ENCODE measurements at regions not wholly inside any gene's neighbourhood (a gene's known extent, or its start where the extent isn't known, plus 50 kb on each side); places are given as distances from the start of the nearest gene placed in this dataset.

- no peak for TF ChIP-seq TCF7L2 (IDR thresholded peaks at IDR 0.05; ENCODE audit: low read depth, low read length)
- Histone ChIP-seq H3K27ac (ENCODE audit: low read length) (no peak overlapping the region), H3K4me1 (ENCODE audit: control insufficient read depth, insufficient read depth, low read length) (no peaks in the 10 kb centered on the region), H3K36me3 (ENCODE audit: control insufficient read depth, insufficient read depth, low read length) (no peaks in the 10 kb centered on the region), H3K9me3 (ENCODE audit: control insufficient read depth, insufficient read depth, low read depth, low read length) (no peaks in the 10 kb centered on the region), H3K4me3 (ENCODE audit: low read depth in 2 of 2, low read length in 2 of 2) (no peak overlapping the region), H3K27me3 (ENCODE audit: control insufficient read depth, insufficient read depth, low read length) (no peaks in the 10 kb centered on the region)
- ATAC-seq (no peak), DNase-seq (ENCODE audit: low read depth, low spot score) (no peak)
- in situ Hi-C loops (cut with HindIII; ENCODE audit: low pct_unique_long_range_greater_than_20kb, low sequenced_read_pairs): no loop called here
- ChIA-PET CTCF (no interaction called here), POLR2A (no interaction called here)
- intact Hi-C loops (cut with micrococcal nuclease; ENCODE audit: unreplicated experiment): no loop called here
- BruUV-seq (replicated peaks): no TSS peak
Observed at GRCh38 chr4:116066711-116067245, 953.4 kb upstream of the NDST4 start.

DNA sequence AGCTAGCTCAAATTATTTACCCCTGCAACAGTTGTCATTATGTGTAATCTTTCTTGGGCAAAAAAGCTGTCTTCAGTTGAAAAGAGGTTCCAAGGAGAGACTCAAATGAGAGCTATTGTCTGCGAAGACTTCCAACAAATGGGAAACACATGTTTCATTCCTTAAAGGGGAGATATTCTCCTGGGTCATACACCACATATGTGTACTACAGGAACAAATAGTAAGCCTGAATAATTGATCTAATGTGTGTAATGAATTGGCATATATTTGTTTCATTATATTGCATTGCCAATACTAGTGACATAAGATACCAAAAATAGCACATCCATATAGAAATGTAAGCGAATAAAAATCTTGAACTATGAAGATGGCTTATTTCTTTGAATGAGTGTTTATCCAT is 950.9 kb upstream of the NDST4 start:
- TF ChIP-seq, protein P1, sequence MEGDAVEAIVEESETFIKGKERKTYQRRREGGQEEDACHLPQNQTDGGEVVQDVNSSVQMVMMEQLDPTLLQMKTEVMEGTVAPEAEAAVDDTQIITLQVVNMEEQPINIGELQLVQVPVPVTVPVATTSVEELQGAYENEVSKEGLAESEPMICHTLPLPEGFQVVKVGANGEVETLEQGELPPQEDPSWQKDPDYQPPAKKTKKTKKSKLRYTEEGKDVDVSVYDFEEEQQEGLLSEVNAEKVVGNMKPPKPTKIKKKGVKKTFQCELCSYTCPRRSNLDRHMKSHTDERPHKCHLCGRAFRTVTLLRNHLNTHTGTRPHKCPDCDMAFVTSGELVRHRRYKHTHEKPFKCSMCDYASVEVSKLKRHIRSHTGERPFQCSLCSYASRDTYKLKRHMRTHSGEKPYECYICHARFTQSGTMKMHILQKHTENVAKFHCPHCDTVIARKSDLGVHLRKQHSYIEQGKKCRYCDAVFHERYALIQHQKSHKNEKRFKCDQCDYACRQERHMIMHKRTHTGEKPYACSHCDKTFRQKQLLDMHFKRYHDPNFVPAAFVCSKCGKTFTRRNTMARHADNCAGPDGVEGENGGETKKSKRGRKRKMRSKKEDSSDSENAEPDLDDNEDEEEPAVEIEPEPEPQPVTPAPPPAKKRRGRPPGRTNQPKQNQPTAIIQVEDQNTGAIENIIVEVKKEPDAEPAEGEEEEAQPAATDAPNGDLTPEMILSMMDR (IDR thresholded peaks at IDR 0.05): no peak
- TF ChIP-seq TCF7L2 (IDR thresholded peaks at IDR 0.05; ENCODE audit: low read depth, low read length): no peak
- no peak for TF ChIP-seq SIN3A (IDR thresholded peaks at IDR 0.05; ENCODE audit: borderline replicate concordance, insufficient read depth, low read depth, low read length)
- no peak for TF ChIP-seq POLR2AphosphoS5 (IDR thresholded peaks at IDR 0.05; ENCODE audit: low read depth, low read length)
- no peak for TF ChIP-seq REST (IDR thresholded peaks at IDR 0.05; ENCODE audit: insufficient read depth in 1 of 2, low read depth in 2 of 2, low read length in 1 of 2)
- intact Hi-C loops (cut with micrococcal nuclease; ENCODE audit: unreplicated experiment): no loop called here
- BruUV-seq (replicated peaks): no TSS peak
- no peak for ATAC-seq
- POLR2A ChIA-PET: no interaction called here
- no peaks in the 10 kb centered on the region for H3K27me3 ChIP-seq (ENCODE audit: control insufficient read depth, insufficient read depth, low read length)
- no peaks in the 10 kb centered on the region for H3K36me3 ChIP-seq (ENCODE audit: control insufficient read depth, insufficient read depth, low read length)
- H3K4me3 ChIP-seq (ENCODE audit: low read depth in 2 of 2, low read length in 2 of 2): no peak overlapping the region
- no peaks in the 10 kb centered on the region for H3K9me3 ChIP-seq (ENCODE audit: control insufficient read depth, insufficient read depth, low read depth, low read length)
- no peak for DNase-seq (ENCODE audit: low read depth, low spot score)
- H3K4me1 ChIP-seq (ENCODE audit: control insufficient read depth, insufficient read depth, low read length): no peaks in the 10 kb centered on the region
- in situ Hi-C loops (cut with HindIII; ENCODE audit: low pct_unique_long_range_greater_than_20kb, low sequenced_read_pairs): no loop called here
- CTCF ChIA-PET: no interaction called here
- no peak overlapping the region for H3K27ac ChIP-seq (ENCODE audit: low read length)

GRCh38 chr4:116059361-116059760 is 945.9 kb upstream of the NDST4 start:
- intact Hi-C loops (cut with micrococcal nuclease; ENCODE audit: unreplicated experiment) (no loop called here), in situ Hi-C loops (cut with HindIII; ENCODE audit: low pct_unique_long_range_greater_than_20kb, low sequenced_read_pairs) (no loop called here)
- no peak for DNase-seq (ENCODE audit: low read depth, low spot score)
- CTCF ChIA-PET: interaction anchor here (0.6 kb wide), 1 partner anchor 946 kb away, joined by 3 read pairs; the partner anchor contains the start of gene NDST4
- Histone ChIP-seq H3K4me3 (ENCODE audit: low read depth in 2 of 2, low read length in 2 of 2) (no peak overlapping the region), H3K9me3 (ENCODE audit: control insufficient read depth, insufficient read depth, low read depth, low read length) (no peaks in the 10 kb centered on the region), H3K27me3 (ENCODE audit: control insufficient read depth, insufficient read depth, low read length) (no peaks in the 10 kb centered on the region), H3K27ac (ENCODE audit: low read length) (no peak overlapping the region), H3K4me1 (ENCODE audit: control insufficient read depth, insufficient read depth, low read length) (no peaks in the 10 kb centered on the region), H3K36me3 (ENCODE audit: control insufficient read depth, insufficient read depth, low read length) (no peaks in the 10 kb centered on the region)
- ATAC-seq: no peak
- TF ChIP-seq REST (IDR thresholded peaks at IDR 0.05; ENCODE audit: insufficient read depth in 1 of 2, low read depth in 2 of 2, low read length in 1 of 2) (no peak), TCF7L2 (IDR thresholded peaks at IDR 0.05; ENCODE audit: low read depth, low read length) (no peak), SIN3A (IDR thresholded peaks at IDR 0.05; ENCODE audit: borderline replicate concordance, insufficient read depth, low read depth, low read length) (no peak), POLR2AphosphoS5 (IDR thresholded peaks at IDR 0.05; ENCODE audit: low read depth, low read length) (no peak)
- BruUV-seq (replicated peaks): no TSS peak
- POLR2A ChIA-PET: no interaction called here
